Testis (tissue), 2 donors: ENCODE measurements at regions not wholly inside any gene's neighbourhood (a gene's known extent, or its start where the extent isn't known, plus 50 kb on each side); places are given as distances from the start of the nearest gene placed in this dataset.

ENCODE experiments used
- POLR2A ChIP-seq: fragments of 450-650 bp; IDR thresholded peaks from one replicate; pipeline ENCODE4 v1.6.1; 2017; ENCODE audit warnings: antibody characterized with exemption, mild to moderate bottlenecking, moderate library complexity
- TF ChIP-seq, protein P1 (sequence below), 3 experiments: fragments of 450-650 bp in 2 of 3; fragments of 200-600 bp in 1 of 3; sonication (generic) in 1 of 3; IDR thresholded peaks; one replicate each; pipeline ENCODE4 v1.5.1; 2016 to 2019; ENCODE audit warnings: antibody characterized with exemption in 3 of 3, mild to moderate bottlenecking in 2 of 3, moderate library complexity in 1 of 3

DNA sequence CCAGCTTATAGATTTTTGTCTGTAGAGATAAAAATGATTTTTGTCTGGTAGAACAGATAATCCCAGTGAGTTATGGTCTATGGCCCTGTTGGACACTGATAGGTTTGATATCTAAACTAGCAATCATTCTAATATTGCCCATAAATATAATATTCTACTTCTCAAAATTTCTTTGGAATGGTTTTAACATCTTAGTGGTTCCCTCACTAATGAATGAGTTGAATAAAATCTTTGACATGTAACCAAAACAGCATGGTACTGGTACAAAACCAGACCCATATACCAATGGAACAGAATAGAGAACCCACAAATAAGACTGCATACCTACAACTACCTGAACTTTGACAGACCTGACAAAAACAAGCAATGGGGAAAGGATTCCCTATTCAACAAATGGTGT is 219.7 kb downstream of the SEC61B start:
- TF ChIP-seq, protein P1, sequence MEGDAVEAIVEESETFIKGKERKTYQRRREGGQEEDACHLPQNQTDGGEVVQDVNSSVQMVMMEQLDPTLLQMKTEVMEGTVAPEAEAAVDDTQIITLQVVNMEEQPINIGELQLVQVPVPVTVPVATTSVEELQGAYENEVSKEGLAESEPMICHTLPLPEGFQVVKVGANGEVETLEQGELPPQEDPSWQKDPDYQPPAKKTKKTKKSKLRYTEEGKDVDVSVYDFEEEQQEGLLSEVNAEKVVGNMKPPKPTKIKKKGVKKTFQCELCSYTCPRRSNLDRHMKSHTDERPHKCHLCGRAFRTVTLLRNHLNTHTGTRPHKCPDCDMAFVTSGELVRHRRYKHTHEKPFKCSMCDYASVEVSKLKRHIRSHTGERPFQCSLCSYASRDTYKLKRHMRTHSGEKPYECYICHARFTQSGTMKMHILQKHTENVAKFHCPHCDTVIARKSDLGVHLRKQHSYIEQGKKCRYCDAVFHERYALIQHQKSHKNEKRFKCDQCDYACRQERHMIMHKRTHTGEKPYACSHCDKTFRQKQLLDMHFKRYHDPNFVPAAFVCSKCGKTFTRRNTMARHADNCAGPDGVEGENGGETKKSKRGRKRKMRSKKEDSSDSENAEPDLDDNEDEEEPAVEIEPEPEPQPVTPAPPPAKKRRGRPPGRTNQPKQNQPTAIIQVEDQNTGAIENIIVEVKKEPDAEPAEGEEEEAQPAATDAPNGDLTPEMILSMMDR (IDR thresholded peaks at IDR 0.05): no peak
- TF ChIP-seq POLR2A: no peak
